Neural cell (in vitro differentiated cells): ENCODE measurements at regions not wholly inside any gene's neighbourhood (a gene's known extent, or its start where the extent isn't known, plus 50 kb on each side); places are given as distances from the start of the nearest gene placed in this dataset.

Experiments used
- CTCF ChIP-seq: fragments of 450-650 bp; IDR thresholded peaks from 2 replicates; pipeline ENCODE4 v1.5.1; 2014; ENCODE audit warnings: antibody characterized with exemption, mild to moderate bottlenecking, moderate library complexity; ENCODE audit not compliant: poor library complexity, severe bottlenecking
- EP300 ChIP-seq: fragments of 450-650 bp; conservative IDR thresholded peaks from 2 replicates; pipeline ENCODE4 v1.6.1; 2014; ENCODE audit warnings: antibody characterized with exemption, mild to moderate bottlenecking, moderate library complexity; ENCODE audit not compliant: poor library complexity, severe bottlenecking
- MXI1 ChIP-seq: fragments of 450-650 bp; conservative IDR thresholded peaks from 2 replicates; pipeline ENCODE4 v1.6.1; 2014; ENCODE audit warnings: antibody characterized with exemption, mild to moderate bottlenecking; ENCODE audit not compliant: poor library complexity, severe bottlenecking
- POLR2AphosphoS5 ChIP-seq: IDR thresholded peaks from 2 replicates; pipeline ENCODE4 v1.6.1; 2012
- RAD21 ChIP-seq: fragments of 450-650 bp; conservative IDR thresholded peaks from 2 replicates; pipeline ENCODE4 v1.6.1; 2014; ENCODE audit warnings: antibody characterized with exemption, mild to moderate bottlenecking, moderate library complexity
- REST ChIP-seq: IDR thresholded peaks from 2 replicates; pipeline ENCODE4 v1.6.1; 2012; ENCODE audit warnings: borderline replicate concordance

GRCh38 chr6:125679651-125680050, 69.8 kb upstream of the HEY2 start:
- TF ChIP-seq CTCF: no peak
- no peak for TF ChIP-seq REST
- no peak for TF ChIP-seq MXI1
- TF ChIP-seq RAD21: no peak
- TF ChIP-seq EP300: no peak
- no peak for TF ChIP-seq POLR2AphosphoS5
